ENCODE measurements at regions not wholly inside any gene's neighbourhood (a gene's known extent, or its start where the extent isn't known, plus 50 kb on each side); places are given as distances from the start of the nearest gene placed in this dataset.

DNA sequence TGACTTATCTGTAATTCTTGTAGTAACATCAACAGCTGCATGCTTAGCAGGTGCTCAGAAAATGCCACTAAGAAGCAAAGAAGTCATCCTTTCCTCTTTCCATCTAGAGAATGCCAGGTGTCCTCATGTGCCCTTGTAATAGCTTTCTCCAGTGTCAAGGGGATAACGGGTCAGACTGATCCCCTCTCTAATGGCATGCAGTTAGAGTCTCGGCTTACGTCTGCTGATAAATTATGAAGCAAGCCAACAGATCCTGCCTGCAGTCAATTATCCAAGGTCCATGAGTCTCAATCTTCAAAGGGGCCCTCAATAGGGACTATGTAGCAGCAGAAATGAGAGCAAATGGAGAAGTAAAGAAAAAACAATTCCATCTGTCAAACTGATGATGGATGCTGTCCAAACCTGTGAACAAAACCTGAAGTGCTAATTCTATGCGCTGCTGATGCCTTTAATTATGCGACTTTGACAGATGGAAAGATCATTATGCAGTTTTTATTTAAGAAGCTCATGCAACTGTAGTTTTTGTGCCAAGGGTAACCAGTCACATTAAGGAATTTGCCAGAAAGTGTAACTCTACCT is 162.8 kb upstream of the PEX5L start (continued):
- TF ChIP-seq ZNF773 (CRISPR knock-in tag; IDR thresholded peaks at IDR 0.05; ENCODE audit: borderline replicate concordance) (no peak), ZSCAN25 (CRISPR knock-in tag; IDR thresholded peaks at IDR 0.05) (no peak), SP4 (CRISPR knock-in tag; IDR thresholded peaks at IDR 0.05) (no peak)

DNA sequence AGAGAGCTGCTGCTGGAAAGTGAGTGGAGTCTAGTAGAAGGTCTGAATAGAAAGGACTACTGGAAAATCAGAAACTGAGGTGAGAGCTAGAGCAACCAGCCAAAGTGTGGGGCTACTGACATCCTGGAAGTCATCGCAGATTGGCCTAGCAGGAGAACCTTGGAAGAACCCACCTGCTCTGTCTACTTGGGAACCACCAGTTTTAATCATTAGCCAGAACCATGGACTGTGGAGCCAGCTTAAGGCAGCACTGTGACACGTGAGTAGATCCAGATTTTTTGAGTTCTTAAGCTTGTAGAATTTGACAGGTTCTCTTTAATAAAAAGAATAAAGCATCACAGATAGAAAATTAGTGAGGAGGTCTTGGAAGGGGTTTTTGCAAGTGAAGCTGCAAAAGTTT is 179.1 kb upstream of the PEX5L start:
- Histone ChIP-seq H3K4me2 (ENCODE audit: low read depth, low read length) (no peak overlapping the region), H4K20me1 (ENCODE audit: insufficient read depth, low read length) (no peaks in the 10 kb centered on the region), H3K9me3 (ENCODE audit: low read length) (peaks cover 7% of the 10 kb centered on the region; the same call in 1 of the 2 replicates), H3K4me1 (ENCODE audit: insufficient read depth, low read length) (no peaks in the 10 kb centered on the region), H3K27ac (ENCODE audit: extremely low read length, insufficient read depth, low read length) (no peak overlapping the region), H3K9ac (ENCODE audit: insufficient read depth, low read depth, low read length) (no peak overlapping the region), H3K4me3 (replicated peaks in 1 of 3; ENCODE audit: insufficient read depth in 1 of 3, low read depth in 2 of 3, low read length in 3 of 3) (no peak overlapping the region), H3K27me3 (ENCODE audit: control insufficient read depth in 1 of 2, insufficient read depth in 2 of 2, low read length in 2 of 2) (no peaks in the 10 kb centered on the region), H3K36me3 (replicated peaks in 1 of 2; ENCODE audit: control insufficient read depth in 1 of 2, insufficient read depth in 2 of 2, low read length in 2 of 2) (no peaks in the 10 kb centered on the region), H2AFZ (ENCODE audit: low read length) (no peak overlapping the region), H3K79me2 (ENCODE audit: insufficient read depth, low read length) (no peaks in the 10 kb centered on the region)
- in situ Hi-C loops (cut with HindIII; ENCODE audit: extremely low pct_ligation_motif_present, low pct_unique_long_range_greater_than_20kb) (no loop called here), intact Hi-C loops (cut with micrococcal nuclease; ENCODE audit: unreplicated experiment) (no loop called here)
- WGBS (ENCODE audit: low lambda C conversion rate): 0% methylated on average over 2 of the region's 2 CpGs
- no peak for DNase-seq (ENCODE audit: low spot score)
- no TSS peak for BruUV-seq (replicated peaks)
- ChIA-PET POLR2A (no interaction called here), CTCF (ENCODE audit: low intra/inter-chr PET ratio, low total read pairs) (no interaction called here)
- no peak for FAIRE-seq
- ATAC-seq: peak; percentile 41; the same call in 2 of the 3 replicates
- TF ChIP-seq, protein P1, sequence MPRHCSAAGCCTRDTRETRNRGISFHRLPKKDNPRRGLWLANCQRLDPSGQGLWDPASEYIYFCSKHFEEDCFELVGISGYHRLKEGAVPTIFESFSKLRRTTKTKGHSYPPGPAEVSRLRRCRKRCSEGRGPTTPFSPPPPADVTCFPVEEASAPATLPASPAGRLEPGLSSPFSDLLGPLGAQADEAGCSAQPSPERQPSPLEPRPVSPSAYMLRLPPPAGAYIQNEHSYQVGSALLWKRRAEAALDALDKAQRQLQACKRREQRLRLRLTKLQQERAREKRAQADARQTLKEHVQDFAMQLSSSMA (CRISPR knock-in tag; IDR thresholded peaks at IDR 0.05): no peak
- no peak for TF ChIP-seq XBP1 (CRISPR knock-in tag; IDR thresholded peaks at IDR 0.05)
- no peak for TF ChIP-seq ZNF430 (CRISPR knock-in tag; IDR thresholded peaks at IDR 0.05)
- no peak for TF ChIP-seq ZNF510 (CRISPR knock-in tag; IDR thresholded peaks at IDR 0.05; ENCODE audit: low read depth)
- no peak for TF ChIP-seq NFYB (CRISPR knock-in tag; IDR thresholded peaks at IDR 0.05)
